GM12875 (cell line): ENCODE measurements at regions not wholly inside any gene's neighbourhood (a gene's known extent, or its start where the extent isn't known, plus 50 kb on each side); places are given as distances from the start of the nearest gene placed in this dataset.

ENCODE experiments used
- H3K4me3 ChIP-seq: one replicate; pipeline ENCODE4 v1.5.1; 2011; ENCODE audit warnings: low read depth, low read length, control low read depth
- CTCF ChIP-seq: IDR thresholded peaks from 2 replicates; pipeline ENCODE4 v1.5.1; 2011; ENCODE audit warnings: low read depth, mild to moderate bottlenecking, control low read depth, inconsistent platforms, low read length, moderate library complexity, borderline replicate concordance; ENCODE audit not compliant: insufficient read depth

- TF ChIP-seq CTCF, result no peak
- H3K4me3 ChIP-seq, result no peak overlapping the region
Measured at GRCh38 chr2:41728788-41729338, 319.0 kb upstream of the PKDCC start.

GRCh38 chr2:41729800-41730364 is 317.9 kb upstream of the PKDCC start:
- no peak for TF ChIP-seq CTCF
- H3K4me3 ChIP-seq, result no peak overlapping the region

- no peak for TF ChIP-seq CTCF
- H3K4me3 ChIP-seq, result no peak overlapping the region
Measured at GRCh38 chr2:41735006-41735405, 312.8 kb upstream of the PKDCC start.

- TF ChIP-seq CTCF, result no peak
- H3K4me3 ChIP-seq, result no peak overlapping the region
Measured at GRCh38 chr2:41735476-41735875, 312.3 kb upstream of the PKDCC start.

GRCh38 chr2:41736105-41736567 is 311.7 kb upstream of the PKDCC start:
- no peak overlapping the region for H3K4me3 ChIP-seq
- TF ChIP-seq CTCF, result no peak

GRCh38 chr2:41736586-41736985 is 311.2 kb upstream of the PKDCC start:
- H3K4me3 ChIP-seq, result no peak overlapping the region
- TF ChIP-seq CTCF, result no peak

GRCh38 chr2:41737888-41738287 is 309.9 kb upstream of the PKDCC start:
- H3K4me3 ChIP-seq, result no peak overlapping the region
- no peak for TF ChIP-seq CTCF
